Tibial nerve (tissue), 3 donors: ENCODE measurements at regions not wholly inside any gene's neighbourhood (a gene's known extent, or its start where the extent isn't known, plus 50 kb on each side); places are given as distances from the start of the nearest gene placed in this dataset.

Source experiments
- CTCF ChIP-seq, 5 experiments: fragments of 200-600 bp in 3 of 5; fragments of 450-650 bp in 2 of 5; sonication (generic) in 3 of 5; IDR thresholded peaks; one replicate each; pipeline ENCODE4 v1.5.1; 2016 to 2019; ENCODE audit warnings: antibody characterized with exemption in 5 of 5, mild to moderate bottlenecking in 3 of 5, moderate library complexity in 2 of 5
- POLR2A ChIP-seq, 2 donors: fragments of 450-650 bp; IDR thresholded peaks; one replicate each; pipeline ENCODE4 v1.6.1; 2017; ENCODE audit warnings: antibody characterized with exemption in 2 of 2, mild to moderate bottlenecking in 2 of 2, moderate library complexity in 2 of 2

GRCh38 chrY:21601524-21601923, 66.8 kb downstream of the RBMY1A1 start:
- TF ChIP-seq POLR2A (IDR thresholded peaks at IDR 0.05) (no peak), CTCF (IDR thresholded peaks at IDR 0.05) (no peak)
